Endodermal cell (in vitro differentiated cells): ENCODE measurements at regions not wholly inside any gene's neighbourhood (a gene's known extent, or its start where the extent isn't known, plus 50 kb on each side); places are given as distances from the start of the nearest gene placed in this dataset.
A peak's percentile ranks its signal among the peaks of the same experiment; 100 is the strongest.

Experiments
- DNase-seq: peaks from one replicate; pipeline ENCODE4 v3.0.0-alpha.2; 2017
- H3K27ac ChIP-seq: 2 replicates; pipeline ENCODE4 v1.5.1; 2013; ENCODE audit warnings: mild to moderate bottlenecking, low read depth, low read length, moderate library complexity
- H3K27me3 ChIP-seq: 2 replicates; pipeline ENCODE4 v1.6.1; 2013; ENCODE audit warnings: mild to moderate bottlenecking, low read length, moderate library complexity; ENCODE audit not compliant: insufficient read depth, control insufficient read depth, poor library complexity, severe bottlenecking
- H3K36me3 ChIP-seq: 2 replicates; pipeline ENCODE4 v1.7.0; 2013; ENCODE audit warnings: mild to moderate bottlenecking, low read length, moderate library complexity; ENCODE audit not compliant: control insufficient read depth, insufficient read depth
- H3K4me1 ChIP-seq: one replicate; pipeline ENCODE4 v1.7.0; 2013; ENCODE audit warnings: low read length; ENCODE audit not compliant: control insufficient read depth, insufficient read depth
- H3K4me3 ChIP-seq: 2 replicates; pipeline ENCODE4 v1.5.1; 2013; ENCODE audit warnings: mild to moderate bottlenecking, low read length, moderate library complexity
- H3K9ac ChIP-seq: 2 replicates; pipeline ENCODE4 v1.6.1; 2013; ENCODE audit warnings: mild to moderate bottlenecking, low read length, moderate library complexity; ENCODE audit not compliant: poor library complexity, severe bottlenecking; ENCODE audit errors: extremely low read depth
- H3K9me3 ChIP-seq: 2 replicates; pipeline ENCODE4 v1.6.1; 2013; ENCODE audit warnings: mild to moderate bottlenecking, low read length, moderate library complexity; ENCODE audit not compliant: control insufficient read depth
- H3K27ac Mint-ChIP-seq: 2 replicates; pipeline ENCODE4 v1.8.0; 2020; ENCODE audit warnings: mixed read lengths
- H3K27me3 Mint-ChIP-seq: 2 replicates; pipeline ENCODE4 v1.8.0; 2021; ENCODE audit warnings: mild to moderate bottlenecking, mixed read lengths; ENCODE audit not compliant: insufficient read depth
- H3K36me3 Mint-ChIP-seq: 2 replicates; pipeline ENCODE4 v1.8.0; 2020; ENCODE audit warnings: low read depth, mixed read lengths
- H3K4me1 Mint-ChIP-seq: 2 replicates; pipeline ENCODE4 v1.8.0; 2020; ENCODE audit warnings: mixed read lengths
- H3K4me3 Mint-ChIP-seq: 2 replicates; pipeline ENCODE4 v1.8.0; 2020; ENCODE audit warnings: mild to moderate bottlenecking, moderate library complexity, mixed read lengths
- H3K9me3 Mint-ChIP-seq: 2 replicates; pipeline ENCODE4 v1.8.0; 2020; ENCODE audit warnings: mild to moderate bottlenecking, mixed read lengths
- WGBS, 2 experiments: methylation state at CpG; one replicate each; pipeline versions ENCODE4 v1.1.5 to v1.1.7; 2013; ENCODE audit warnings: missing lambda C conversion rate in 2 of 2, mixed read lengths in 1 of 2; ENCODE audit not compliant: insufficient coverage in 1 of 2, insufficient read length in 1 of 2; 5-methylcytosine and 5-hydroxymethylcytosine counted together
- TF ChIP-seq, protein P1 (sequence below): fragments of 200-600 bp; sonication (generic); conservative IDR thresholded peaks from 2 replicates; pipeline ENCODE4 v1.5.0; 2021; ENCODE audit warnings: antibody characterized with exemption, mild to moderate bottlenecking

- Mint-ChIP-seq H3K36me3 (no peaks in the 10 kb centered on the region), H3K27ac (no peak overlapping the region), H3K27me3 (peaks cover 2% of the 10 kb centered on the region), H3K4me3 (no peak overlapping the region), H3K9me3 (no peaks in the 10 kb centered on the region), H3K4me1 (peaks cover 28% of the 10 kb centered on the region)
- H3K36me3 ChIP-seq: no peaks in the 10 kb centered on the region
- H3K9ac ChIP-seq: no peak overlapping the region
- peak overlapping the region; percentile 98 for H3K27ac ChIP-seq
- 70 to 87% methylated on average over 4 to 10 of the region's 10 CpGs for WGBS, 2 experiments
- TF ChIP-seq, protein P1, sequence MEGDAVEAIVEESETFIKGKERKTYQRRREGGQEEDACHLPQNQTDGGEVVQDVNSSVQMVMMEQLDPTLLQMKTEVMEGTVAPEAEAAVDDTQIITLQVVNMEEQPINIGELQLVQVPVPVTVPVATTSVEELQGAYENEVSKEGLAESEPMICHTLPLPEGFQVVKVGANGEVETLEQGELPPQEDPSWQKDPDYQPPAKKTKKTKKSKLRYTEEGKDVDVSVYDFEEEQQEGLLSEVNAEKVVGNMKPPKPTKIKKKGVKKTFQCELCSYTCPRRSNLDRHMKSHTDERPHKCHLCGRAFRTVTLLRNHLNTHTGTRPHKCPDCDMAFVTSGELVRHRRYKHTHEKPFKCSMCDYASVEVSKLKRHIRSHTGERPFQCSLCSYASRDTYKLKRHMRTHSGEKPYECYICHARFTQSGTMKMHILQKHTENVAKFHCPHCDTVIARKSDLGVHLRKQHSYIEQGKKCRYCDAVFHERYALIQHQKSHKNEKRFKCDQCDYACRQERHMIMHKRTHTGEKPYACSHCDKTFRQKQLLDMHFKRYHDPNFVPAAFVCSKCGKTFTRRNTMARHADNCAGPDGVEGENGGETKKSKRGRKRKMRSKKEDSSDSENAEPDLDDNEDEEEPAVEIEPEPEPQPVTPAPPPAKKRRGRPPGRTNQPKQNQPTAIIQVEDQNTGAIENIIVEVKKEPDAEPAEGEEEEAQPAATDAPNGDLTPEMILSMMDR: no peak
- peak; percentile 64 for DNase-seq
- H3K4me3 ChIP-seq: no peak overlapping the region
- no peaks in the 10 kb centered on the region for H3K27me3 ChIP-seq
- no peaks in the 10 kb centered on the region for H3K9me3 ChIP-seq
- no peaks in the 10 kb centered on the region for H3K4me1 ChIP-seq
Measured at GRCh38 chr1:11338284-11338924, 65.4 kb downstream of the UBIAD1 start.

- Mint-ChIP-seq H3K9me3 (no peaks in the 10 kb centered on the region), H3K4me3 (no peak overlapping the region), H3K27ac (no peak overlapping the region), H3K27me3 (peaks cover 2% of the 10 kb centered on the region), H3K4me1 (peaks cover 24% of the 10 kb centered on the region), H3K36me3 (no peaks in the 10 kb centered on the region)
- Histone ChIP-seq H3K9me3 (no peaks in the 10 kb centered on the region), H3K4me1 (no peaks in the 10 kb centered on the region), H3K27ac (peak overlapping the region; percentile 98), H3K27me3 (no peaks in the 10 kb centered on the region), H3K4me3 (no peak overlapping the region), H3K9ac (no peak overlapping the region), H3K36me3 (no peaks in the 10 kb centered on the region)
- TF ChIP-seq, protein P1: no peak
- DNase-seq: peak; percentile 75
- 40 to 51% methylated on average over 14 to 24 of the region's 24 CpGs for WGBS, 2 experiments
Measured at GRCh38 chr1:11339346-11340232, 66.6 kb downstream of the UBIAD1 start.

GRCh38 chr1:11340233-11340632 is 67.2 kb downstream of the UBIAD1 start:
- H3K4me1 ChIP-seq: no peaks in the 10 kb centered on the region
- Mint-ChIP-seq H3K4me1 (peaks cover 24% of the 10 kb centered on the region), H3K9me3 (no peaks in the 10 kb centered on the region), H3K27me3 (peaks cover 2% of the 10 kb centered on the region), H3K36me3 (no peaks in the 10 kb centered on the region), H3K27ac (no peak overlapping the region), H3K4me3 (no peak overlapping the region)
- no peaks in the 10 kb centered on the region for H3K27me3 ChIP-seq
- no peak overlapping the region for H3K9ac ChIP-seq
- WGBS, 2 experiments: 63 to 82% methylated on average over 3 to 4 of the region's 4 CpGs
- H3K27ac ChIP-seq: peak overlapping the region; percentile 98
- H3K4me3 ChIP-seq: no peak overlapping the region
- H3K36me3 ChIP-seq: no peaks in the 10 kb centered on the region
- TF ChIP-seq, protein P1: no peak
- H3K9me3 ChIP-seq: no peaks in the 10 kb centered on the region
- DNase-seq: no peak
